ENCODE measurements at regions not wholly inside any gene's neighbourhood (a gene's known extent, or its start where the extent isn't known, plus 50 kb on each side); places are given as distances from the start of the nearest gene placed in this dataset.

DNA sequence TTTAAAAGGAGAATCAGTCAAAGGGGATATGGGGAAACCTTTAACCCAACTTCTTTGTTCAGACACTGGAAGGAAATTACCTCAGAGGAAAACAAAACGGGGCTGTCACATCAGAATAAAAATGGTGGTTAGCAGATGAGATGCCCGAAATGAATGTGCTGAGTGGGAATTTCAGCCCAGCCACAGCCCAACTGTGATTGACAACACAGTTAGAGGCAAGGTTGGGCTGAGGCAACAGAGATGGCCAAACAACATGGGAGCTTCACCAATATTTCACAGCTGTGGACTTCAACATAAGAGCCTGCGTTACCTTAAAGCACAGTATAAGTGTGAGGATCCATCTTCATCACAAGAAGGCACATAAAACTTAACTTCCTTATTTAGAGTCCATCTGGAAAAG, 133.5 kb upstream of the PTPRZ1 start:
- TF ChIP-seq, protein P1, sequence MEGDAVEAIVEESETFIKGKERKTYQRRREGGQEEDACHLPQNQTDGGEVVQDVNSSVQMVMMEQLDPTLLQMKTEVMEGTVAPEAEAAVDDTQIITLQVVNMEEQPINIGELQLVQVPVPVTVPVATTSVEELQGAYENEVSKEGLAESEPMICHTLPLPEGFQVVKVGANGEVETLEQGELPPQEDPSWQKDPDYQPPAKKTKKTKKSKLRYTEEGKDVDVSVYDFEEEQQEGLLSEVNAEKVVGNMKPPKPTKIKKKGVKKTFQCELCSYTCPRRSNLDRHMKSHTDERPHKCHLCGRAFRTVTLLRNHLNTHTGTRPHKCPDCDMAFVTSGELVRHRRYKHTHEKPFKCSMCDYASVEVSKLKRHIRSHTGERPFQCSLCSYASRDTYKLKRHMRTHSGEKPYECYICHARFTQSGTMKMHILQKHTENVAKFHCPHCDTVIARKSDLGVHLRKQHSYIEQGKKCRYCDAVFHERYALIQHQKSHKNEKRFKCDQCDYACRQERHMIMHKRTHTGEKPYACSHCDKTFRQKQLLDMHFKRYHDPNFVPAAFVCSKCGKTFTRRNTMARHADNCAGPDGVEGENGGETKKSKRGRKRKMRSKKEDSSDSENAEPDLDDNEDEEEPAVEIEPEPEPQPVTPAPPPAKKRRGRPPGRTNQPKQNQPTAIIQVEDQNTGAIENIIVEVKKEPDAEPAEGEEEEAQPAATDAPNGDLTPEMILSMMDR (IDR thresholded peaks at IDR 0.05) = no peak
- TF ChIP-seq POLR2A (IDR thresholded peaks at IDR 0.05) = no peak

Measured in stomach (tissue), 4 donors.